GM13976 (cell line): ENCODE measurements at regions not wholly inside any gene's neighbourhood (a gene's known extent, or its start where the extent isn't known, plus 50 kb on each side); places are given as distances from the start of the nearest gene placed in this dataset.

Source experiments
- DNase-seq: peaks from one replicate; pipeline ENCODE4 v3.0.0; 2012; ENCODE audit warnings: low spot score
- in situ Hi-C: fragments of 300-500 bp; cut with MboI; formaldehyde crosslinking; loops from one replicate; pipeline ENCODE4 v1.12.0; 2022; ENCODE audit warnings: low sequenced_read_pairs, mixed read lengths, inconsistent platforms; ENCODE audit not compliant: unreplicated experiment
- TF ChIP-seq, protein P1 (sequence below): IDR thresholded peaks from 2 replicates; pipeline ENCODE4 v1.5.1; 2012; ENCODE audit warnings: borderline replicate concordance, mild to moderate bottlenecking; ENCODE audit not compliant: insufficient read depth; ENCODE audit errors: extremely low read depth, missing control alignments, control extremely low read depth

DNA sequence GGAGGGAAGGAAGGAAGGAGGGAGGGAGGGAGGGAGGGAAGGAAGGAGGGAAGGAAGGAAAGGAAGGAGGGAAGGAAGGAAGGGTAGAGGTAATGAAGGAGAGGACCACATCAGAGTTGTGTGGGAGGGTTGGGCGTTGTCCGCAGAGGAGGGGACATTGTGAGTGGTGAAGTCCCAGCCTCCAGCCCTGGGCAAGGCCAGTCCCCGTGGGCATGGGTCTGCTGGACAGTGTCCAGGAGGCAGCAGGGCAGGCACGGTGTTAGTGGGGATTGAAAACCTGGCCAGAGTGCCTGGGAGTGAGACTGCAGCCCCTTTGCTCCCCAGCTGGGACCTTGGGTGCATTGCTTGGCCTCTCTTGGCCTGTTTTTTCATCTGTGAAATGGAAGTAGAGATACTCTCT lies 1462.3 kb downstream of the BRD1 start:
- TF ChIP-seq, protein P1, sequence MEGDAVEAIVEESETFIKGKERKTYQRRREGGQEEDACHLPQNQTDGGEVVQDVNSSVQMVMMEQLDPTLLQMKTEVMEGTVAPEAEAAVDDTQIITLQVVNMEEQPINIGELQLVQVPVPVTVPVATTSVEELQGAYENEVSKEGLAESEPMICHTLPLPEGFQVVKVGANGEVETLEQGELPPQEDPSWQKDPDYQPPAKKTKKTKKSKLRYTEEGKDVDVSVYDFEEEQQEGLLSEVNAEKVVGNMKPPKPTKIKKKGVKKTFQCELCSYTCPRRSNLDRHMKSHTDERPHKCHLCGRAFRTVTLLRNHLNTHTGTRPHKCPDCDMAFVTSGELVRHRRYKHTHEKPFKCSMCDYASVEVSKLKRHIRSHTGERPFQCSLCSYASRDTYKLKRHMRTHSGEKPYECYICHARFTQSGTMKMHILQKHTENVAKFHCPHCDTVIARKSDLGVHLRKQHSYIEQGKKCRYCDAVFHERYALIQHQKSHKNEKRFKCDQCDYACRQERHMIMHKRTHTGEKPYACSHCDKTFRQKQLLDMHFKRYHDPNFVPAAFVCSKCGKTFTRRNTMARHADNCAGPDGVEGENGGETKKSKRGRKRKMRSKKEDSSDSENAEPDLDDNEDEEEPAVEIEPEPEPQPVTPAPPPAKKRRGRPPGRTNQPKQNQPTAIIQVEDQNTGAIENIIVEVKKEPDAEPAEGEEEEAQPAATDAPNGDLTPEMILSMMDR: no peak
- no peak for DNase-seq
- in situ Hi-C loops: no loop called here

GRCh38 chr22:48362721-48363404 lies 1464.8 kb downstream of the BRD1 start:
- in situ Hi-C loops: no loop called here
- TF ChIP-seq, protein P1: no peak
- no peak for DNase-seq

- in situ Hi-C loops: no loop called here
- no peak for DNase-seq
- TF ChIP-seq, protein P1: no peak
Observed at GRCh38 chr22:48361099-48361639, 1466.5 kb downstream of the BRD1 start.

GRCh38 chr22:48359613-48359965 lies 1468.1 kb downstream of the BRD1 start:
- TF ChIP-seq, protein P1: no peak
- in situ Hi-C loops: no loop called here
- no peak for DNase-seq

DNA sequence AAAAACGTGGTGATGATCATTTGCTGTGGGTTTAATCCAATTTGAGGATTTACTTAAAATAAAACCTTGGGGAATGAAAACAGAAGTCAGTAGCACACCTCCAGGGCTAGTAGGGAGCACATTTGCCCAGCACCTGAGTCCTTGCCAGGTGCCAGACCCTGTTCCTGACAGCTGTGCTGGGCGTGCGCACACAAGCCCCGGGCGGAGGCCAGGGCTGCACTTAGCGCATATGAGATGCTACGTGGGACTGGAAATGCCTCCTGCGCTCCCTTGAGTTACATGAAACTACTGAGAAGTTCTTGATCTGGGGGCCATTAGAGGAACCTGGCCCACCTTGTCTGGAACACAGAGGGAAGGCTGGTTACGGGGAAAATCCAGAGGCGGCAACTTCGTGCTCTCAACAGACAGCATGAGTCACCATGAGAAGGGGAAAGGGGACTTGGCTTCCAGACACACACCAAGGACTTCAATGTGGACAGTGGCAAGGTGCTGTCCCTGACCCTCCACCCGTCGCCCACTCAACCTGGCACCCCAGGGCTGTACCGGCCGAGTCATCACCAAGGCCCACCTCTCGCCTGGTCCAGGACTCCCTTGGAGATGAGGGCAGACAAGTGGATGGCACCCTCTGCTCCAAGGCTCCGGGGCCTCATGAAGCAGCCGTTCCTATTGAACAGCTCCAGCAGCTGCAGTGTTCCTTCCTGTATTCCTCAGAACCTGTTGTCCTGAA lies 1468.6 kb downstream of the BRD1 start:
- in situ Hi-C loops: no loop called here
- no peak for DNase-seq
- TF ChIP-seq, protein P1: no peak

DNA sequence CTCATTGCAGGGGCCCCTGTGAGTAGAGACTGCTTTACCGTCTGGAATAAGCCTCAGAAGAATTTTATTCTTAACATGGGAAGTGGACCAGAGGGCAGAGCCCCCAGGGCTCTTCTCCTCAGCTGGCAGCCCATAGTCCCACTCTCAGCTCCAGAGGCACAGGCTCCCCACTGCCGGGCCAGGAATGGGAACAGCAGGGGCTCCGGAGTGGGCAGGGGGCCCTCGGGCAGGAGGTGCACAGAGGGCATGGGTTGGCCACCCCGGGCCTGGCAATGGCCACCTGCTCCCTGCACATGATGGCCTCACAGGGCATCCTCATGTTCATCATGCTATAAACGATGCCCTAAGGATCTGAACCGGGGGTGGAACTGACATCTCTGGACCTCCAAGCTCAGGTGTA lies 1469.7 kb downstream of the BRD1 start:
- DNase-seq: no peak
- TF ChIP-seq, protein P1: no peak
- in situ Hi-C loops: no loop called here
